ENCODE measurements at regions not wholly inside any gene's neighbourhood (a gene's known extent, or its start where the extent isn't known, plus 50 kb on each side); places are given as distances from the start of the nearest gene placed in this dataset.

DNA sequence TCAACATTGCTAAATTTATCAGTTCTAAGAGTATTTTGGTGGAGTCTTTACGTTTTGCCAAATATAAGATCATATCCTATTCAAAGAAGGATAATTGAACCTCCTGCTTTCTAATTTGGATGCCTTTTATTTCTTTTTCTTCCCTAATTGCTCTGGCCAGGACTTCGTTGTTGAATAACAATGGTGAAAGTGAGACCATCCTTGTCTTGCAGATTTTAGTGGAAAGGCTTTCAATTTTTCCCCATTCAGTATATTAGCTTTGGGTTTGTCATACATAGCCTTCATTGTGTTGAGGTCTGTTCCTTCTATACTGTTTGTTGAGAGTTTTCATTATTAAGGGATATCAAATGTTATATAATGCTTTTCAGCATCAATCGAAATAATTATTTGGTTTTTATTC is 1974.2 kb upstream of the ACO1 start:
- DNase-seq = no peak

DNA sequence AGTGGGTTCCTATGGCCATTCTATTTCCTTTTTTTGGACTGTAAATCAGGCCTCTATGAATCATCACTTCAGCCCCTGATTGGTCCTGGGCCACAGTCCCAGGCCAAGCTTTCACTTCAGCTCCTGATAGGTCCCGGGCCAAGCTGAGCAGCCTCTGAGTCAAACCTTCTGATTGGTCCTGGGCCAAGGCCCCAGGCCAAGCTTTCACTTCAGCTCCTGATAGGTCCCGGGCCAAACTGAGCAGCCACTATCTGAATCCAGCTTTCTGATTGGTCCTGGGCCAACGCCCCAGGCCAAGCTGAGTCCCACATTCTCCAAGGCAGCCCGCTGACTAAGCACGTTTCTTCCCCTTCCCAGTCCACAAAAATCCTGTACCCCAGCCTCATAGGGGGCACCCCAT is 1972.9 kb upstream of the ACO1 start:
- H2AFZ ChIP-seq (ENCODE audit: low read length) = no peak overlapping the region
- no peak overlapping the region for H3K4me3 ChIP-seq (ENCODE audit: low read length)
- no peak for DNase-seq
- H3K9ac ChIP-seq (ENCODE audit: low read length) = no peak overlapping the region
- no peaks in the 10 kb centered on the region for H3F3A ChIP-seq (ENCODE audit: insufficient read depth, low read length)
- TF ChIP-seq EZH2phosphoT487 (IDR thresholded peaks at IDR 0.05; ENCODE audit: low read length) (no peak), CTCF (IDR thresholded peaks at IDR 0.05; ENCODE audit: low read length) (no peak), EZH2 (optimal IDR thresholded peaks at IDR 0.05; ENCODE audit: low read depth, low read length) (no peak)
- H3K4me2 ChIP-seq (ENCODE audit: low read depth, low read length) = no peak overlapping the region
- no peaks in the 10 kb centered on the region for H3K36me3 ChIP-seq (replicated peaks; ENCODE audit: insufficient read depth, low read length)
- H3K9me2 ChIP-seq (replicated peaks; ENCODE audit: insufficient read depth, low read length) = no peaks in the 10 kb centered on the region
- H4K20me1 ChIP-seq (ENCODE audit: insufficient read depth, low read length) = no peaks in the 10 kb centered on the region
- no peaks in the 10 kb centered on the region for H3K79me2 ChIP-seq (ENCODE audit: low read length)
- no peak overlapping the region for H3K27ac ChIP-seq (ENCODE audit: low read length)
- H3K4me1 ChIP-seq (ENCODE audit: low read length) = no peaks in the 10 kb centered on the region
- H3K9me3 ChIP-seq (replicated peaks; ENCODE audit: insufficient read depth, low read length) = no peaks in the 10 kb centered on the region
- H3K27me3 ChIP-seq (replicated peaks; ENCODE audit: insufficient read depth, low read length) = no peaks in the 10 kb centered on the region

More for the DNA sequence above, 1974.2 kb upstream of the ACO1 start:
- TF ChIP-seq CTCF (IDR thresholded peaks at IDR 0.05; ENCODE audit: low read length) (no peak), EZH2phosphoT487 (IDR thresholded peaks at IDR 0.05; ENCODE audit: low read length) (no peak), EZH2 (optimal IDR thresholded peaks at IDR 0.05; ENCODE audit: low read depth, low read length) (no peak)
- Histone ChIP-seq H2AFZ (ENCODE audit: low read length) (no peak overlapping the region), H3K9ac (ENCODE audit: low read length) (no peak overlapping the region), H3F3A (ENCODE audit: insufficient read depth, low read length) (no peaks in the 10 kb centered on the region), H3K36me3 (replicated peaks; ENCODE audit: insufficient read depth, low read length) (no peaks in the 10 kb centered on the region), H3K4me2 (ENCODE audit: low read depth, low read length) (no peak overlapping the region), H3K79me2 (ENCODE audit: low read length) (no peaks in the 10 kb centered on the region), H4K20me1 (ENCODE audit: insufficient read depth, low read length) (no peaks in the 10 kb centered on the region), H3K9me3 (replicated peaks; ENCODE audit: insufficient read depth, low read length) (no peaks in the 10 kb centered on the region), H3K4me3 (ENCODE audit: low read length) (no peak overlapping the region), H3K27me3 (replicated peaks; ENCODE audit: insufficient read depth, low read length) (no peaks in the 10 kb centered on the region), H3K4me1 (ENCODE audit: low read length) (no peaks in the 10 kb centered on the region), H3K9me2 (replicated peaks; ENCODE audit: insufficient read depth, low read length) (no peaks in the 10 kb centered on the region), H3K27ac (ENCODE audit: low read length) (no peak overlapping the region)

DNA sequence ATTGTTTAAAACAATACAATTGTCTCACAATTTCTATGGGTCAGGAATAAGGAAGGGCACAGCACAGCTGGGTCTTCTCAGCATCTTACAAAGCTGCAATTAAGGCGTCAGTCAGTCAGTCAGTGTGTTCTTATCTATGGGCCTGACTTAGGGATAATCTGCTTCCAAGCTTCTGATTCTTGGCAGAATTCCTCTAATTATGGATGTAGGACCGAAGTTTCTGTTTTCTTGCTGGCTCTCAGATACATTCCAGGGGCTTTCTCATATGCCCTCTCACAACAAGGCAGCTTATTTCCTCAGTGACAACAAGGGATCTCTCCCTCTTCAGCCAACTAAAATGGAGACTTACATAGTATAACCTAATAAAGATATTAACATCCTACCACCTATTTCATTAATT is 1925.3 kb upstream of the ACO1 start:
- Histone ChIP-seq H3K36me3 (replicated peaks; ENCODE audit: insufficient read depth, low read length) (no peaks in the 10 kb centered on the region), H3K27me3 (replicated peaks; ENCODE audit: insufficient read depth, low read length) (no peaks in the 10 kb centered on the region), H3K9ac (ENCODE audit: low read length) (no peak overlapping the region), H3K27ac (ENCODE audit: low read length) (no peak overlapping the region), H2AFZ (ENCODE audit: low read length) (no peak overlapping the region), H3K4me2 (ENCODE audit: low read depth, low read length) (no peak overlapping the region), H3K9me2 (replicated peaks; ENCODE audit: insufficient read depth, low read length) (no peaks in the 10 kb centered on the region), H3K4me3 (ENCODE audit: low read length) (no peak overlapping the region), H3K4me1 (ENCODE audit: low read length) (no peaks in the 10 kb centered on the region), H3F3A (ENCODE audit: insufficient read depth, low read length) (no peaks in the 10 kb centered on the region), H4K20me1 (ENCODE audit: insufficient read depth, low read length) (no peaks in the 10 kb centered on the region), H3K9me3 (replicated peaks; ENCODE audit: insufficient read depth, low read length) (no peaks in the 10 kb centered on the region), H3K79me2 (ENCODE audit: low read length) (no peaks in the 10 kb centered on the region)
- no peak for DNase-seq
- TF ChIP-seq EZH2 (optimal IDR thresholded peaks at IDR 0.05; ENCODE audit: low read depth, low read length) (no peak), EZH2phosphoT487 (IDR thresholded peaks at IDR 0.05; ENCODE audit: low read length) (no peak), CTCF (IDR thresholded peaks at IDR 0.05; ENCODE audit: low read length) (no peak)
